Vagina (tissue), 2 donors: ENCODE measurements at regions not wholly inside any gene's neighbourhood (a gene's known extent, or its start where the extent isn't known, plus 50 kb on each side); places are given as distances from the start of the nearest gene placed in this dataset.

Experiments
- CTCF ChIP-seq, 3 experiments: fragments of 450-650 bp in 2 of 3; fragments of 200-600 bp in 1 of 3; sonication (generic) in 1 of 3; IDR thresholded peaks; one replicate each; pipeline ENCODE4 v1.5.1; 2017 to 2019; ENCODE audit warnings: antibody characterized with exemption in 3 of 3, mild to moderate bottlenecking in 2 of 3, moderate library complexity in 2 of 3
- POLR2A ChIP-seq, 2 donors: fragments of 450-650 bp; IDR thresholded peaks; one replicate each; pipeline ENCODE4 v1.6.1; 2017; ENCODE audit warnings: antibody characterized with exemption in 2 of 2, mild to moderate bottlenecking in 2 of 2, moderate library complexity in 2 of 2
- POLR2AphosphoS5 ChIP-seq, 2 donors: sonication (generic); formaldehyde crosslinking; IDR thresholded peaks; one replicate each; pipeline ENCODE4 v1.9.0; 2017; ENCODE audit warnings: antibody characterized with exemption in 2 of 2, mild to moderate bottlenecking in 2 of 2, low read depth in 1 of 2; ENCODE audit not compliant: insufficient read depth in 1 of 2

- TF ChIP-seq POLR2AphosphoS5 (IDR thresholded peaks at IDR 0.05; ENCODE audit: insufficient read depth in 1 of 2, low read depth in 1 of 2) = no peak
- no peak for TF ChIP-seq CTCF (IDR thresholded peaks at IDR 0.05)
- TF ChIP-seq POLR2A (IDR thresholded peaks at IDR 0.05) = no peak
Observed at GRCh38 chr9:79300068-79300467, 271.7 kb upstream of the TLE4 start.
